BJ (cell line): ENCODE measurements at regions not wholly inside any gene's neighbourhood (a gene's known extent, or its start where the extent isn't known, plus 50 kb on each side); places are given as distances from the start of the nearest gene placed in this dataset.

Experiments used
- CTCF ChIA-PET: fragments of 350-600 bp; formaldehyde crosslinking; extraction: SDS; loops from one replicate; lab custom pipeline; 2021; ENCODE audit warnings: antibody characterized with exemption, inconsistent platforms; lab: Yijun Ruan, JAX
- POLR2A ChIA-PET: fragments of 300-600 bp; sonication (Branson Sonifier 250); formaldehyde crosslinking; extraction: SDS; loops from one replicate; lab custom pipeline; 2021; ENCODE audit warnings: antibody characterized with exemption; lab: Charles Lee
- DNase-seq: peaks from one replicate; pipeline ENCODE4 v3.0.0-alpha.2; 2011; ENCODE audit warnings: low read depth
- H3K27me3 ChIP-seq: 2 replicates; pipeline ENCODE4 v1.6.0; 2011; ENCODE audit warnings: low read length; ENCODE audit not compliant: control insufficient read depth, insufficient read depth
- H3K36me3 ChIP-seq: 2 replicates; pipeline ENCODE4 v1.5.1; 2011; ENCODE audit warnings: low read length; ENCODE audit not compliant: control insufficient read depth, insufficient read depth
- H3K4me3 ChIP-seq: 2 replicates; pipeline ENCODE4 v1.5.1; 2011; ENCODE audit warnings: low read depth, mild to moderate bottlenecking, control low read depth, low read length
- CTCF ChIP-seq: IDR thresholded peaks from 2 replicates; pipeline ENCODE4 v1.5.1; 2011; ENCODE audit warnings: low read depth, mild to moderate bottlenecking, control low read depth, inconsistent platforms, low read length, moderate library complexity; ENCODE audit not compliant: insufficient read depth

- POLR2A ChIA-PET = no interaction called here
- CTCF ChIA-PET = no interaction called here
- TF ChIP-seq CTCF = no peak
- no peaks in the 10 kb centered on the region for H3K27me3 ChIP-seq
- no peaks in the 10 kb centered on the region for H3K36me3 ChIP-seq
- no peak for DNase-seq
- no peak overlapping the region for H3K4me3 ChIP-seq
These were observed 55.4 kb upstream of the MMP13 start for GRCh38 chr11:103010891-103011290.

GRCh38 chr11:103007521-103007920, 52.0 kb upstream of the MMP13 start:
- Histone ChIP-seq H3K36me3 (no peaks in the 10 kb centered on the region), H3K4me3 (no peak overlapping the region), H3K27me3 (no peaks in the 10 kb centered on the region)
- ChIA-PET CTCF (interaction anchor here (0.8 kb wide), 1 partner anchor 108 kb away, joined by 3 read pairs; no protein-coding TSS in a partner anchor), POLR2A (no interaction called here)
- DNase-seq = no peak
- no peak for TF ChIP-seq CTCF
